ENCODE measurements at regions not wholly inside any gene's neighbourhood (a gene's known extent, or its start where the extent isn't known, plus 50 kb on each side); places are given as distances from the start of the nearest gene placed in this dataset.

DNA sequence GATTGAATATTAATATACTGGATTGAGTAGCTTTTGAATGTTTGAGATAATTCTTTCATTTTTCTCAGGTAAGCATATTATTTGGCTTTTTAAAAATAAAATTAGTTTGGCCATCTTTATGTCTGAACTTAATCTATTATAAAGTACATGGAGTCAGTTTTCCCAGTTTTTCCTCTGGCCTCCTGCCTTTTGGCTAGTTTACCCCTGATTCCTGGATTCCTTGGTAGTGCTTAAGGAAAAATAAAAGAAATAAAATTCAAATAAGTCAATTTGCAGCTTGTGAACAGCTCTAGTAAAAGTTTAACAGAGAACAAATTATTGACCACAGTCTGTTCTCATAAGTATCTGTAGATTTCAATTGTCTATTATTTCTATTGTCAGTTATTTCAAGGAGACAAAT, 89.4 kb downstream of the COL6A6 start:
- no peaks in the 10 kb centered on the region for H3K79me2 ChIP-seq (ENCODE audit: insufficient read depth, low read length)
- H3K36me3 Mint-ChIP-seq (ENCODE audit: low read depth, unreplicated experiment) = peaks cover 2% of the 10 kb centered on the region
- H2AFZ ChIP-seq (ENCODE audit: low read depth, low read length) = no peak overlapping the region
- no peak overlapping the region for H3K4me3 ChIP-seq (ENCODE audit: insufficient read depth, low read depth, low read length)
- no peak for DNase-seq (ENCODE audit: low read depth)
- H4K20me1 ChIP-seq (ENCODE audit: insufficient read depth, low read length) = no peaks in the 10 kb centered on the region
- TF ChIP-seq, protein P1, sequence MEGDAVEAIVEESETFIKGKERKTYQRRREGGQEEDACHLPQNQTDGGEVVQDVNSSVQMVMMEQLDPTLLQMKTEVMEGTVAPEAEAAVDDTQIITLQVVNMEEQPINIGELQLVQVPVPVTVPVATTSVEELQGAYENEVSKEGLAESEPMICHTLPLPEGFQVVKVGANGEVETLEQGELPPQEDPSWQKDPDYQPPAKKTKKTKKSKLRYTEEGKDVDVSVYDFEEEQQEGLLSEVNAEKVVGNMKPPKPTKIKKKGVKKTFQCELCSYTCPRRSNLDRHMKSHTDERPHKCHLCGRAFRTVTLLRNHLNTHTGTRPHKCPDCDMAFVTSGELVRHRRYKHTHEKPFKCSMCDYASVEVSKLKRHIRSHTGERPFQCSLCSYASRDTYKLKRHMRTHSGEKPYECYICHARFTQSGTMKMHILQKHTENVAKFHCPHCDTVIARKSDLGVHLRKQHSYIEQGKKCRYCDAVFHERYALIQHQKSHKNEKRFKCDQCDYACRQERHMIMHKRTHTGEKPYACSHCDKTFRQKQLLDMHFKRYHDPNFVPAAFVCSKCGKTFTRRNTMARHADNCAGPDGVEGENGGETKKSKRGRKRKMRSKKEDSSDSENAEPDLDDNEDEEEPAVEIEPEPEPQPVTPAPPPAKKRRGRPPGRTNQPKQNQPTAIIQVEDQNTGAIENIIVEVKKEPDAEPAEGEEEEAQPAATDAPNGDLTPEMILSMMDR (IDR thresholded peaks at IDR 0.05; ENCODE audit: insufficient read depth, low read depth, low read length) = no peak
- no peak for TF ChIP-seq EZH2 (IDR thresholded peaks at IDR 0.05; ENCODE audit: insufficient read depth, low read length)
- H3K4me2 ChIP-seq (ENCODE audit: low read length) = no peak overlapping the region
- H3K27me3 ChIP-seq (ENCODE audit: insufficient read depth, low read length) = no peaks in the 10 kb centered on the region
- H3K27me3 Mint-ChIP-seq (ENCODE audit: low read depth, unreplicated experiment) = peaks cover 4% of the 10 kb centered on the region
- H3K9me3 ChIP-seq (ENCODE audit: insufficient read depth, low read depth, low read length) = no peaks in the 10 kb centered on the region
- no peaks in the 10 kb centered on the region for H3K4me1 ChIP-seq (ENCODE audit: insufficient read depth, low read length)
- H3K9me3 Mint-ChIP-seq (ENCODE audit: unreplicated experiment) = peaks cover 8% of the 10 kb centered on the region
- peaks cover 5% of the 10 kb centered on the region for H3K4me1 Mint-ChIP-seq (ENCODE audit: low read depth, unreplicated experiment)
- no peaks in the 10 kb centered on the region for H3K36me3 ChIP-seq (ENCODE audit: insufficient read depth, low read length)
- no peak for FAIRE-seq
- H3K27ac ChIP-seq (ENCODE audit: low read depth, low read length) = no peak overlapping the region
- no peak overlapping the region for H3K27ac Mint-ChIP-seq (ENCODE audit: unreplicated experiment)
- H3K4me3 Mint-ChIP-seq (ENCODE audit: unreplicated experiment) = no peak overlapping the region
- no peak overlapping the region for H3K9ac ChIP-seq (ENCODE audit: low read length)

DNA sequence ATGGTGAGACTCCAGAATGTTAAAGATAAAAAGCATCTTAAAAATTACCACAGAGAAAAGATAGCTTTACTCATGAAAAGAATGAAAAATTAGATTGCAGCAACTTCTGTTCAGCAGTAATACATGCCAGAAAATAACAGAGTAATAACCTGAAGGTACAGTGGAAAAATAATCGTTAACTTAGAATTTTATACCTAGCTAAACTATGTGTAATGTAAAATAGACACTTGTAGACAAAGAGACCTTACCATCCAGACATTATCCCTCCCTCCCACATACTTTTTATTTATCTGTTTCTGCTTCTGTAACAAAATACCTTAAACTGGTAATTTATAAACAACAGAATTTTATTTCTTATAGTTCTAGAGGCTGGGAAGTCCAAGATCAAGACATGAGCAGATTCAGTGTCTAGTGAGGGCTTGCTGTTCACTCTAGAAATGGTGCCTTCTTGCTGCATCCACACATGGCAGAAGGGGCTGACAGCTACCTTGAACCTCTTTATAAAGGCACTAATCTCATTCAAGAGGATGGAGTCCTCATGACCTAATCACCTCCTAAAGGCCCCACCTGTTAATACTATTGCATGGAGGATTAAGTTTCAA, 90.7 kb downstream of the COL6A6 start:
- FAIRE-seq (no peak), DNase-seq (ENCODE audit: low read depth) (no peak)
- Histone ChIP-seq H3K4me2 (ENCODE audit: low read length) (no peak overlapping the region), H3K9me3 (ENCODE audit: insufficient read depth, low read depth, low read length) (no peaks in the 10 kb centered on the region), H3K4me1 (ENCODE audit: insufficient read depth, low read length) (no peaks in the 10 kb centered on the region), H3K27me3 (ENCODE audit: insufficient read depth, low read length) (no peaks in the 10 kb centered on the region), H3K79me2 (ENCODE audit: insufficient read depth, low read length) (no peaks in the 10 kb centered on the region), H3K4me3 (ENCODE audit: insufficient read depth, low read depth, low read length) (no peak overlapping the region), H2AFZ (ENCODE audit: low read depth, low read length) (no peak overlapping the region), H4K20me1 (ENCODE audit: insufficient read depth, low read length) (no peaks in the 10 kb centered on the region), H3K36me3 (ENCODE audit: insufficient read depth, low read length) (no peaks in the 10 kb centered on the region), H3K9ac (ENCODE audit: low read length) (no peak overlapping the region), H3K27ac (ENCODE audit: low read depth, low read length) (no peak overlapping the region)
- no peak overlapping the region for H3K4me3 Mint-ChIP-seq (ENCODE audit: unreplicated experiment)
- TF ChIP-seq EZH2 (IDR thresholded peaks at IDR 0.05; ENCODE audit: insufficient read depth, low read length) = no peak
- TF ChIP-seq, protein P1 (IDR thresholded peaks at IDR 0.05; ENCODE audit: insufficient read depth, low read depth, low read length) = no peak
- no peak overlapping the region for H3K27ac Mint-ChIP-seq (ENCODE audit: unreplicated experiment)
- H3K36me3 Mint-ChIP-seq (ENCODE audit: low read depth, unreplicated experiment) = peaks cover 2% of the 10 kb centered on the region
- H3K9me3 Mint-ChIP-seq (ENCODE audit: unreplicated experiment) = peaks cover 8% of the 10 kb centered on the region
- H3K27me3 Mint-ChIP-seq (ENCODE audit: low read depth, unreplicated experiment) = peaks cover 6% of the 10 kb centered on the region
- H3K4me1 Mint-ChIP-seq (ENCODE audit: low read depth, unreplicated experiment) = no peaks in the 10 kb centered on the region

DNA sequence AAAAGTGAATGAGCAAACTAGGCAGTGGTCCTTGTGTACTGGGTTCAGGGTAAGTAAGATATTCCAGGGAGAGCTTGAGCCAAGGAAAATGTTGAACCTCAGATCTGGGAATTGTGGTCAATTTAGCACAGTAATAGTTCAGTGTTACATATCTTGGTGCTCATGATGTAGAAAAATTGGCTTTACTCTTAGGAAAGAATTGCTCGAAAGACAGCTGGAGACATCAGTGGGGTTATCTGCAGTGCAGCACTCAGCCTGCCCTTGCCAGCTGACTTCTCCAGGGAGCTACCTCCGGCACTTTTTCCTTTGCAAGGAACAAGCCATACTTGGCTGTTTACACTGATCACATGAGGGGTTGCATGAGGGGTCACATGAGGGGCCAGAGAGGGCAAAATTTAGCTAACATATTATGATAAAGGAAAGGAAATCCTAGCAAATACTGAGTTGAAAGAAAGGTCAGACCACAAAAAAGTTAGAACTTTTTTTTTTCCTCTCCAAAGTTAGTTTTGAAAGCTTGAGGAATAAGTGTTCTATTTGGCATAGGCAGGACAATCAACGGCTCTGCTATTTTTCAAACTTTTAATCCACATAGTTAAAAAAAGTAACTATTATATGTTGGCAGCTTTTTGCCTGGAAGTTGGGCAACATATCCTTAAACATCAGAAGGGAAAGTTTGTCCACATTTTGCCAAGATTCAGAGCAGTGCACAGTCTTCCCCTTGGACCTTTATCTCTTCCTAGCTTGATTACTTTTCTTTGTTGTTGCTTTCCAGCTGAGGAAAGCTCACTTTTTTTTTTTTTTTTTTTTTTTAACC, 92.4 kb downstream of the COL6A6 start:
- no peaks in the 10 kb centered on the region for H3K79me2 ChIP-seq (ENCODE audit: insufficient read depth, low read length)
- Mint-ChIP-seq H3K4me1 (ENCODE audit: low read depth, unreplicated experiment) (no peaks in the 10 kb centered on the region), H3K27ac (ENCODE audit: unreplicated experiment) (no peak overlapping the region), H3K9me3 (ENCODE audit: unreplicated experiment) (peaks cover 8% of the 10 kb centered on the region), H3K36me3 (ENCODE audit: low read depth, unreplicated experiment) (no peaks in the 10 kb centered on the region), H3K4me3 (ENCODE audit: unreplicated experiment) (no peak overlapping the region), H3K27me3 (ENCODE audit: low read depth, unreplicated experiment) (peaks cover 2% of the 10 kb centered on the region)
- no peak overlapping the region for H2AFZ ChIP-seq (ENCODE audit: low read depth, low read length)
- no peaks in the 10 kb centered on the region for H4K20me1 ChIP-seq (ENCODE audit: insufficient read depth, low read length)
- no peak overlapping the region for H3K4me3 ChIP-seq (ENCODE audit: insufficient read depth, low read depth, low read length)
- no peak overlapping the region for H3K9ac ChIP-seq (ENCODE audit: low read length)
- no peak overlapping the region for H3K27ac ChIP-seq (ENCODE audit: low read depth, low read length)
- no peaks in the 10 kb centered on the region for H3K36me3 ChIP-seq (ENCODE audit: insufficient read depth, low read length)
- no peaks in the 10 kb centered on the region for H3K27me3 ChIP-seq (ENCODE audit: insufficient read depth, low read length)
- FAIRE-seq = no peak
- no peak overlapping the region for H3K4me2 ChIP-seq (ENCODE audit: low read length)
- TF ChIP-seq, protein P1 (IDR thresholded peaks at IDR 0.05; ENCODE audit: insufficient read depth, low read depth, low read length) = no peak
- TF ChIP-seq EZH2 (IDR thresholded peaks at IDR 0.05; ENCODE audit: insufficient read depth, low read length) = no peak
- no peaks in the 10 kb centered on the region for H3K9me3 ChIP-seq (ENCODE audit: insufficient read depth, low read depth, low read length)
- H3K4me1 ChIP-seq (ENCODE audit: insufficient read depth, low read length) = no peaks in the 10 kb centered on the region
- DNase-seq (ENCODE audit: low read depth) = peak; percentile 80

Measured in astrocyte (in vitro differentiated cells and primary cell).